HL-60 (cell line): ENCODE measurements at regions not wholly inside any gene's neighbourhood (a gene's known extent, or its start where the extent isn't known, plus 50 kb on each side); places are given as distances from the start of the nearest gene placed in this dataset.

Experiments
- GABPA ChIP-seq: IDR thresholded peaks from 2 replicates; pipeline ENCODE4 v1.6.1; 2012; ENCODE audit warnings: low read depth
- POLR2AphosphoS5 ChIP-seq: IDR thresholded peaks from 2 replicates; pipeline ENCODE4 v1.6.1; 2012; ENCODE audit warnings: low read depth
- TF ChIP-seq, protein P1 (sequence below): IDR thresholded peaks from one replicate; pipeline ENCODE4 v1.5.1; 2011; ENCODE audit warnings: low read length, control low read depth, inconsistent platforms; ENCODE audit not compliant: insufficient read depth
- TF ChIP-seq, protein P2 (sequence below): IDR thresholded peaks from 2 replicates; pipeline ENCODE4 v1.6.1; 2012; ENCODE audit warnings: low read depth; ENCODE audit not compliant: insufficient replicate concordance

DNA sequence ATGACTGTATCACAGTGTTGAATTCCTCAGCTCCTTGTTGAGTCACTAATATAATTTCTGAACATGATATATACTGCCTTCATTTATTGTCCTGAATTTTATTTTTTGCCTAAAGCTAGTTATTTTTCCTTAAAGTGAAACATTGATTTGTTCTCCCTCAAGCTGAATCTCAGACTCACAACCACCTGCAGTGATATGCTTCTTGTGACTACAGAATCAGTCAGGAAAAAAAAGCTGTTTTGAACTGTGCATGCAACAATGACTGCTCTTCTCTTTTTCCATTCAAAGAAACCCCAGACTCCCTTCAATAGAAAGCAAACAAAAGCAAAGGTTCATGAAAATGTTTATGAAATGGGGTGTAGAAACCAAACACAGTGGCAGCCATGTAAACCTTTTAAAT, 470.2 kb upstream of the CHD1 start:
- TF ChIP-seq, protein P1, sequence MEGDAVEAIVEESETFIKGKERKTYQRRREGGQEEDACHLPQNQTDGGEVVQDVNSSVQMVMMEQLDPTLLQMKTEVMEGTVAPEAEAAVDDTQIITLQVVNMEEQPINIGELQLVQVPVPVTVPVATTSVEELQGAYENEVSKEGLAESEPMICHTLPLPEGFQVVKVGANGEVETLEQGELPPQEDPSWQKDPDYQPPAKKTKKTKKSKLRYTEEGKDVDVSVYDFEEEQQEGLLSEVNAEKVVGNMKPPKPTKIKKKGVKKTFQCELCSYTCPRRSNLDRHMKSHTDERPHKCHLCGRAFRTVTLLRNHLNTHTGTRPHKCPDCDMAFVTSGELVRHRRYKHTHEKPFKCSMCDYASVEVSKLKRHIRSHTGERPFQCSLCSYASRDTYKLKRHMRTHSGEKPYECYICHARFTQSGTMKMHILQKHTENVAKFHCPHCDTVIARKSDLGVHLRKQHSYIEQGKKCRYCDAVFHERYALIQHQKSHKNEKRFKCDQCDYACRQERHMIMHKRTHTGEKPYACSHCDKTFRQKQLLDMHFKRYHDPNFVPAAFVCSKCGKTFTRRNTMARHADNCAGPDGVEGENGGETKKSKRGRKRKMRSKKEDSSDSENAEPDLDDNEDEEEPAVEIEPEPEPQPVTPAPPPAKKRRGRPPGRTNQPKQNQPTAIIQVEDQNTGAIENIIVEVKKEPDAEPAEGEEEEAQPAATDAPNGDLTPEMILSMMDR, result no peak
- TF ChIP-seq POLR2AphosphoS5, result no peak
- TF ChIP-seq, protein P2, sequence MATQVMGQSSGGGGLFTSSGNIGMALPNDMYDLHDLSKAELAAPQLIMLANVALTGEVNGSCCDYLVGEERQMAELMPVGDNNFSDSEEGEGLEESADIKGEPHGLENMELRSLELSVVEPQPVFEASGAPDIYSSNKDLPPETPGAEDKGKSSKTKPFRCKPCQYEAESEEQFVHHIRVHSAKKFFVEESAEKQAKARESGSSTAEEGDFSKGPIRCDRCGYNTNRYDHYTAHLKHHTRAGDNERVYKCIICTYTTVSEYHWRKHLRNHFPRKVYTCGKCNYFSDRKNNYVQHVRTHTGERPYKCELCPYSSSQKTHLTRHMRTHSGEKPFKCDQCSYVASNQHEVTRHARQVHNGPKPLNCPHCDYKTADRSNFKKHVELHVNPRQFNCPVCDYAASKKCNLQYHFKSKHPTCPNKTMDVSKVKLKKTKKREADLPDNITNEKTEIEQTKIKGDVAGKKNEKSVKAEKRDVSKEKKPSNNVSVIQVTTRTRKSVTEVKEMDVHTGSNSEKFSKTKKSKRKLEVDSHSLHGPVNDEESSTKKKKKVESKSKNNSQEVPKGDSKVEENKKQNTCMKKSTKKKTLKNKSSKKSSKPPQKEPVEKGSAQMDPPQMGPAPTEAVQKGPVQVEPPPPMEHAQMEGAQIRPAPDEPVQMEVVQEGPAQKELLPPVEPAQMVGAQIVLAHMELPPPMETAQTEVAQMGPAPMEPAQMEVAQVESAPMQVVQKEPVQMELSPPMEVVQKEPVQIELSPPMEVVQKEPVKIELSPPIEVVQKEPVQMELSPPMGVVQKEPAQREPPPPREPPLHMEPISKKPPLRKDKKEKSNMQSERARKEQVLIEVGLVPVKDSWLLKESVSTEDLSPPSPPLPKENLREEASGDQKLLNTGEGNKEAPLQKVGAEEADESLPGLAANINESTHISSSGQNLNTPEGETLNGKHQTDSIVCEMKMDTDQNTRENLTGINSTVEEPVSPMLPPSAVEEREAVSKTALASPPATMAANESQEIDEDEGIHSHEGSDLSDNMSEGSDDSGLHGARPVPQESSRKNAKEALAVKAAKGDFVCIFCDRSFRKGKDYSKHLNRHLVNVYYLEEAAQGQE, result no peak
- no peak for TF ChIP-seq GABPA
